ENCODE measurements at regions not wholly inside any gene's neighbourhood (a gene's known extent, or its start where the extent isn't known, plus 50 kb on each side); places are given as distances from the start of the nearest gene placed in this dataset.

- no TSS peak for BruUV-seq (replicated peaks)
- H3K79me2 ChIP-seq (ENCODE audit: control insufficient read depth, insufficient read depth, low read length), result no peaks in the 10 kb centered on the region
- ATAC-seq (no peak), FAIRE-seq (peak; percentile 6), DNase-seq (ENCODE audit: extremely low read depth in 1 of 4, low spot score in 3 of 4) (no peak)
- H3K27ac ChIP-seq (ENCODE audit: extremely low read depth, low read depth, low read length), result no peak overlapping the region
- TF ChIP-seq RAD21 (CRISPR knock-in tag; conservative IDR thresholded peaks at IDR 0.05 in 1 of 2, IDR thresholded peaks at IDR 0.05 in 1 of 2) (peak; percentile 20 to 49; a peak in 2 of 4 replicates), ZEB2 (IDR thresholded peaks at IDR 0.05) (no peak), ZNF589 (CRISPR knock-in tag; IDR thresholded peaks at IDR 0.05; ENCODE audit: low read depth) (no peak)
- TF ChIP-seq, protein P1, sequence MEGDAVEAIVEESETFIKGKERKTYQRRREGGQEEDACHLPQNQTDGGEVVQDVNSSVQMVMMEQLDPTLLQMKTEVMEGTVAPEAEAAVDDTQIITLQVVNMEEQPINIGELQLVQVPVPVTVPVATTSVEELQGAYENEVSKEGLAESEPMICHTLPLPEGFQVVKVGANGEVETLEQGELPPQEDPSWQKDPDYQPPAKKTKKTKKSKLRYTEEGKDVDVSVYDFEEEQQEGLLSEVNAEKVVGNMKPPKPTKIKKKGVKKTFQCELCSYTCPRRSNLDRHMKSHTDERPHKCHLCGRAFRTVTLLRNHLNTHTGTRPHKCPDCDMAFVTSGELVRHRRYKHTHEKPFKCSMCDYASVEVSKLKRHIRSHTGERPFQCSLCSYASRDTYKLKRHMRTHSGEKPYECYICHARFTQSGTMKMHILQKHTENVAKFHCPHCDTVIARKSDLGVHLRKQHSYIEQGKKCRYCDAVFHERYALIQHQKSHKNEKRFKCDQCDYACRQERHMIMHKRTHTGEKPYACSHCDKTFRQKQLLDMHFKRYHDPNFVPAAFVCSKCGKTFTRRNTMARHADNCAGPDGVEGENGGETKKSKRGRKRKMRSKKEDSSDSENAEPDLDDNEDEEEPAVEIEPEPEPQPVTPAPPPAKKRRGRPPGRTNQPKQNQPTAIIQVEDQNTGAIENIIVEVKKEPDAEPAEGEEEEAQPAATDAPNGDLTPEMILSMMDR (IDR thresholded peaks at IDR 0.05 in 2 of 3, conservative IDR thresholded peaks at IDR 0.05 in 1 of 3; ENCODE audit: insufficient read depth in 2 of 3, low read depth in 1 of 3, low read length in 3 of 3), result peak in 2 of 3 experiments; percentile 22 to 34; a peak in 2 of 6 replicates
- in situ Hi-C loops (cut with MboI), result no loop called here
- H3K4me3 ChIP-seq, result no peak overlapping the region
- H3K4me2 ChIP-seq (ENCODE audit: insufficient read depth, low read length), result no peak overlapping the region
- intact Hi-C loops (cut with micrococcal nuclease), result loop anchor here (5.0 kb wide), 1 partner anchor 204 kb away; no protein-coding TSS in a partner anchor
- H3K27me3 ChIP-seq (ENCODE audit: control insufficient read depth in 2 of 2, insufficient read depth in 2 of 2, low read length in 2 of 2), result peaks cover 0 to 3% of the 10 kb centered on the region in 2 experiments; a peak in 1 of 5 replicates
- H3K36me3 ChIP-seq (ENCODE audit: control insufficient read depth, insufficient read depth, low read length), result no peaks in the 10 kb centered on the region
- no peaks in the 10 kb centered on the region for H4K20me1 ChIP-seq (replicated peaks; ENCODE audit: control insufficient read depth, insufficient read depth, low read length)
- ChIA-PET CTCF (ENCODE audit: low intra/inter-chr PET ratio) (no interaction called here), POLR2A (no interaction called here)
- no peak overlapping the region for H3K9ac ChIP-seq (ENCODE audit: insufficient read depth in 1 of 2, low read depth in 2 of 2, low read length in 2 of 2)
- H3K4me1 ChIP-seq (replicated peaks in 1 of 2; ENCODE audit: control insufficient read depth in 2 of 2, insufficient read depth in 2 of 2, low read length in 2 of 2), result no peaks in the 10 kb centered on the region
- no peaks in the 10 kb centered on the region for H3K9me1 ChIP-seq (ENCODE audit: control insufficient read depth, insufficient read depth, low read length)
- WGBS (ENCODE audit: insufficient coverage, low coverage, missing lambda C conversion rate), result 0% methylated on average over 3 of the region's 3 CpGs
- no peaks in the 10 kb centered on the region for H3K9me3 ChIP-seq (replicated peaks; ENCODE audit: control insufficient read depth, insufficient read depth, low read depth, low read length)
- H2AFZ ChIP-seq (ENCODE audit: low read depth, low read length), result no peak overlapping the region
Observed at GRCh38 chr4:83846193-83846830, 310.4 kb downstream of the GPAT3 start.

Data from K562 (cell line).